Naive B cell (primary cell): ENCODE measurements at regions not wholly inside any gene's neighbourhood (a gene's known extent, or its start where the extent isn't known, plus 50 kb on each side); places are given as distances from the start of the nearest gene placed in this dataset.

Experiments
- ATAC-seq, 2 donors: fragments of 150-1000 bp; cut with Tn5 transposase; 2 replicates each; pipeline ENCODE4 v1.10.0; 2021; ENCODE audit warnings: low read depth in 2 of 2, mild to moderate bottlenecking in 2 of 2, moderate library complexity in 2 of 2
- DNase-seq: peaks from one replicate; pipeline ENCODE4 v3.0.0; 2022
- H3K27ac Mint-ChIP-seq, 6 donors: one replicate each; pipeline ENCODE4 v1.8.0; 2020 to 2022; ENCODE audit warnings: mild to moderate bottlenecking in 6 of 6, mixed read lengths in 6 of 6, moderate library complexity in 5 of 6, inconsistent platforms in 2 of 6
- H3K27me3 Mint-ChIP-seq, 3 donors: one replicate each; pipeline ENCODE4 v1.8.0; 2021 to 2022; ENCODE audit warnings: mixed read lengths in 3 of 3, mild to moderate bottlenecking in 1 of 3
- H3K36me3 Mint-ChIP-seq, 2 donors: one replicate each; pipeline ENCODE4 v1.8.0; 2020 to 2022; ENCODE audit warnings: mixed read lengths in 2 of 2, inconsistent platforms in 1 of 2, mild to moderate bottlenecking in 1 of 2
- H3K4me1 Mint-ChIP-seq, 3 donors: one replicate each; pipeline ENCODE4 v1.8.0; 2020 to 2022; ENCODE audit warnings: mixed read lengths in 3 of 3, inconsistent platforms in 1 of 3, mild to moderate bottlenecking in 1 of 3, moderate library complexity in 1 of 3
- H3K4me3 Mint-ChIP-seq, 8 donors: one replicate each; pipeline ENCODE4 v1.8.0; 2020 to 2022; ENCODE audit warnings: mild to moderate bottlenecking in 8 of 8, mixed read lengths in 8 of 8, moderate library complexity in 8 of 8, inconsistent platforms in 2 of 8
- H3K9me3 Mint-ChIP-seq, 7 donors: one replicate each; pipeline ENCODE4 v1.8.0; 2020 to 2022; ENCODE audit warnings: mixed read lengths in 7 of 7, mild to moderate bottlenecking in 5 of 7, inconsistent platforms in 2 of 7, moderate library complexity in 1 of 7

DNA sequence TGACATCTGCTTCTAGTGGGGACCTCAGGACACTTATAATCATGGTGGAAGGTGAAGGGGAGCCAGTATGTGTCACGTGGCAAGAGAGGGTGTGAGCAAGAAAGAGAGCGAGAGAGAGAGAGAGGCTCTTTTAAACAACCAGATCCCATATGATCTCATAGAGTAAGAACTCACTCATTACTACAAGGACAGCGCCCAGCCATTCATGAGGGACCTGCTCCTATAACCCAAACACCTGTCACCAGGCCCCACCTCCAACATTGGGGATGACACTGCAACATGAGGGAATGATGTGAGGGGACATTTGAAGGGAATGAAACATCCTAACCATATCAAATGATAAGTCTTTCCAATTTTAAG is 427.5 kb downstream of the EFNA5 start:
- no peak overlapping the region for H3K4me3 Mint-ChIP-seq
- H3K36me3 Mint-ChIP-seq: no peaks in the 10 kb centered on the region
- H3K4me1 Mint-ChIP-seq: no peaks in the 10 kb centered on the region
- no peak overlapping the region for H3K27ac Mint-ChIP-seq
- ATAC-seq: no peak
- peaks cover 0 to 2% (median 0%) of the 10 kb centered on the region in 7 donors for H3K9me3 Mint-ChIP-seq
- H3K27me3 Mint-ChIP-seq: peaks cover 0 to 2% (median 0%) of the 10 kb centered on the region in 3 donors
- DNase-seq: no peak

DNA sequence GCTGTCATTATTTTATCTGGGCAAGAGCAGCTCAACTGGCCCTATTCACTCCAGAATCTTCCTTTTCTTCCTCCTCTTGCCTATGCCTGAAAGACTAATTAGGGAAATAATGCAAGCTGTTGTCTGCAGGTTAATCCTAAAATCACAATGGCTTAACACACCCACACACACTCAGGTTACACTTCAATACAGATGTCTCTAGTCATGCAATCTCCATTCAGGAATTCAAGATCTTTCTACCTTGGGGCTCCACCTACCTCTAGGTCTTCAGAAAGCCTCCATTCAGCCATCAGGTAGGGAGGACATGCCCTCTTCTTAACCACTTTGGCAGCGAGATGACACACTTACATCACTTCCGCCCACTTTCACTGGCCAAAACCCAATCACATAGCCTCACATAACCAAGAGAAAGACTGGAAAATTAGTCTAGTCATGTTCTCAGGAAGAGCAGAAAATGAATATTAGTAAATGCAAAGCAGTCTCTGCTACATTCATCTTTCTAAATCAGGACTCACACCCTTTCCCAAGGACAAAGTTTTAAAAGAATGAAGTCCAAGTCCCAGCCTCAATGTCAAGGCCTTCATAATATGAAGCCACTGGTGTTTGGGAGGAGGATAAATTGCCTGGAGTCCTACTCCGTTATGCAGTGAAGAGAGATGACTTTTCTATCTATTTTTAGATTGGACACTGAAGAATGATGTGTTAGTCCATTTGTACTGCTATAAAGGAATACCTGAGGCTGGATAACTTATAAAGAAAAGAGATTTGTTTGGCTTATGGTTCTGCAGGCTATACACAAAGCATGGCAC is 428.1 kb downstream of the EFNA5 start:
- H3K4me1 Mint-ChIP-seq: no peaks in the 10 kb centered on the region
- peaks cover 0 to 8% (median 0%) of the 10 kb centered on the region in 3 donors for H3K27me3 Mint-ChIP-seq
- peak overlapping the region in 1 of 8 donors; percentile 16 for H3K4me3 Mint-ChIP-seq
- peaks cover 0 to 4% (median 0%) of the 10 kb centered on the region in 7 donors for H3K9me3 Mint-ChIP-seq
- ATAC-seq (no peak), DNase-seq (no peak)
- H3K36me3 Mint-ChIP-seq: no peaks in the 10 kb centered on the region
- H3K27ac Mint-ChIP-seq: no peak overlapping the region

DNA sequence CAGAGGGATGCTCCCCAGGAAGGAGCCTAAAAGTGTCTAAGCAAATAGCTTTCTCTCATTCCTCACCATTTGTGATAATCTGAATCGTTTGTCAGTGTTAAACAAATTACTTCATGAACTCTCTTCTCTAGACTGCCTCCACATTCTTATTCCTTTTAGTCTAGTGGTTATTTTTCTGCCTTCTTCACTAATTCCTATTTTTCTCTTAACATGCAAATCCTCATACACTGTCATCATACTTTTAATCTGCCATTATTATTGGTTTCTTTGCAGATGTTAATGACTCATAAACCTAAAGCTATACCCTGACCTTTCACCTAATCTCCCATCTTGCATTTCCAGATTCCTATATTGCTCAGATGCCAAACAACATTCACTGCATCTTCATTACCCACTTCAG is 428.9 kb downstream of the EFNA5 start:
- no peaks in the 10 kb centered on the region for H3K4me1 Mint-ChIP-seq
- no peak overlapping the region for H3K27ac Mint-ChIP-seq
- ATAC-seq: no peak
- H3K4me3 Mint-ChIP-seq: no peak overlapping the region
- peaks cover 0 to 4% (median 0%) of the 10 kb centered on the region in 7 donors for H3K9me3 Mint-ChIP-seq
- no peaks in the 10 kb centered on the region for H3K36me3 Mint-ChIP-seq
- DNase-seq: no peak
- peaks cover 0 to 12% (median 0%) of the 10 kb centered on the region in 3 donors for H3K27me3 Mint-ChIP-seq

DNA sequence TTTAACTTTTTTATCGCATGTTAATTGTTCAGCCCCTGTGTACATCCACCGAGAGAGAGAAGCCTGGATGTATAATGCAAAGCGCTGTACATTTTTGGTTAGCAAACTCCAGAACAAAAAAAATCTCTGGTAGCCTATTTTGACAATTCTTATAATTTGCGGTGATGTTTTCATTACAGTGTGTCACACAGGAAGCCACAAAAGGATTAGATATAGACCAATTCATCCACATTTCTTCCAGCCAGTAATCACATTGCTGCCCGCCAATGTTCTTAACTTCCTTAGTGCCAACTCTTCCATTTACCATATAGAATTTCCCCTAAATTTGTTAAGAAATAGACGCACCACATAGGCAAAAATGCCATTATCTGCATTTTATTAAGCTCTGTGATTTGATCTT is 435.6 kb downstream of the EFNA5 start:
- Mint-ChIP-seq H3K36me3 (no peaks in the 10 kb centered on the region), H3K27me3 (peaks cover 0 to 12% (median 0%) of the 10 kb centered on the region in 3 donors)

DNA sequence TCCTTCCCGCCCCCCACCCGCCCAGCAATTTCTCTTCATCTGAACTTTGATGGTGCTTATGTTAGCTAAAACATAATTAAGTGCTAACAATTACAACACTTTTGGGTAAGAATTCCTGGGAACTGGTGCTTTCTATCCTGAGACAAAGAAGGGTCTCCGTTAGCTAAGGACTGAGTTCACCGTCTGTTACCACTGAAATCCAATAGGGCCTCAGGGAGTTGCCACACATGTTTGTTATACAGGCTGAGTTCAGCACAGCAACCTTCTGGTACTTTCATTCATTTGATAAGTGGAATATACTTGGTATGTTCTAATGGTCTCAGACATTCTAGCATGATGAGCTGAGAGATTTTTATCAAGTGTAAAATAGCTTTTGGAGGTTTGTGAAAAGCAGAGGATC is 437.9 kb downstream of the EFNA5 start:
- H3K9me3 Mint-ChIP-seq: no peaks in the 10 kb centered on the region
- H3K4me1 Mint-ChIP-seq: no peaks in the 10 kb centered on the region
- DNase-seq (no peak), ATAC-seq (no peak)
- H3K27me3 Mint-ChIP-seq: peaks cover 0 to 6% (median 0%) of the 10 kb centered on the region in 3 donors
- H3K4me3 Mint-ChIP-seq: no peak overlapping the region
- no peaks in the 10 kb centered on the region for H3K36me3 Mint-ChIP-seq
- H3K27ac Mint-ChIP-seq: no peak overlapping the region

More for the DNA sequence above, 435.6 kb downstream of the EFNA5 start:
- ATAC-seq: no peak
- no peak overlapping the region for H3K27ac Mint-ChIP-seq
- H3K4me3 Mint-ChIP-seq: no peak overlapping the region
- no peaks in the 10 kb centered on the region for H3K4me1 Mint-ChIP-seq
- H3K9me3 Mint-ChIP-seq: peaks cover 0 to 4% (median 0%) of the 10 kb centered on the region in 7 donors
- no peak for DNase-seq

DNA sequence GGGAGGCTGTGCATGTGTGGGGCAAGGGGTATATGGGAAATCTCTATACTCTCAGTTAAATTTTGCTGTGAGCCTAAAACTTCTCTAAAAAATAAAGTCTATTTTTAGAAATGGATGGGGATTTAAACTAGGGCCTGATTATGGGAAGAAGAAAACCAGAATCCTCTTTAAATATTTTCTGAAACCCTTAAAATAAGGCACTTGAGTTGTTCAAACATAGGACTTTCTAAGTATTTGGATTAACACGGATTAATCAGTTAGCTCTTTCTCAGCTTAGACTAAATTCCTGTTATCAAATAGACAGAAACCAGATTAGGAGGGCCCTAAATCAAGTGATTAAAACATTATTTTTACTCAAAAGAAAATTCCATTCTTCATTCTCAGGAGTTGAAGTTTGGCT is 438.4 kb downstream of the EFNA5 start:
- Mint-ChIP-seq H3K27ac (no peak overlapping the region), H3K9me3 (no peaks in the 10 kb centered on the region), H3K4me3 (no peak overlapping the region), H3K36me3 (no peaks in the 10 kb centered on the region), H3K27me3 (peaks cover 0 to under 1% (median 0%) of the 10 kb centered on the region in 3 donors), H3K4me1 (no peaks in the 10 kb centered on the region)
- DNase-seq (no peak), ATAC-seq (no peak)

DNA sequence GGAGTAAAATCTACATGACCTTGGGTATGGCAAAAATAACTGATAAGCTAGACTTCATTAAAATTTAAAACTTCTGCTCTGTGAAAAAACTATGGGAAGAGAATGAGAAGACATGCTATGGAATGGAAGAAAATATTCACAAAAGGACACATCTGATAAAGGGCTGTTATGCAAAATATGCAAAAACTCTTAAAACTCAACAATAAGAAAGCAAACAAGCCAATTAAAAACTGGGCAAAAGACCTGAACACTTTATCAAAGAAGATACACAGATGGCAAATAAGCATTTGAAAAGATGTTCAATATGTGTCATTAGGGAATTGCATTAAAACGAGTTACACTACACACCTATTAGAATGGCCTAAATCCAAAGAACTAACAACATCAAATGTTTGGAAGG is 439.5 kb downstream of the EFNA5 start:
- H3K4me1 Mint-ChIP-seq: no peaks in the 10 kb centered on the region
- no peak for ATAC-seq
- no peak overlapping the region for H3K4me3 Mint-ChIP-seq
- no peaks in the 10 kb centered on the region for H3K27me3 Mint-ChIP-seq
- peaks cover 0 to 2% (median 0%) of the 10 kb centered on the region in 7 donors for H3K9me3 Mint-ChIP-seq
- H3K36me3 Mint-ChIP-seq: no peaks in the 10 kb centered on the region
- H3K27ac Mint-ChIP-seq: no peak overlapping the region
- DNase-seq: no peak

DNA sequence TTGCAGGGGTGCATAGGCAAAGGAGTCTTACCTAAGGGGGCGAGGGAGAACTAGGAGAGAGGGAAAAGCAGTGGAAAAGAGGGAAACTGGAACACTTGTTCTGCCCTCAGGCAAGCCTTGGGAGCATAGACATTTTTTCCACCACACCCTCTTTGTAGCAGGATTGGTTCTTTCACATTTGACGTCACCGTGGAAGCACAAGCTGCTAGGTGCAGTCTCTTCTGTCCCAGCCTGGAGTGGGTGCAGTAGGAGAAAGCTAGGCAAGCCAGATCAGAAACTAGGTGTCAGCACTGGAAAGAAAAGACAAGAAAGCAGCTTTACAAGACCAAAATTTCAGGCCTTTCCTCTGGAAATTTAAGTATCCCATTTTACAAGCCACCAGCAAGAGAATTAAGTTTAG is 440.4 kb downstream of the EFNA5 start:
- DNase-seq (no peak), ATAC-seq (no peak)
- Mint-ChIP-seq H3K9me3 (peaks cover 0 to 4% (median 0%) of the 10 kb centered on the region in 7 donors), H3K27ac (no peak overlapping the region), H3K27me3 (no peaks in the 10 kb centered on the region), H3K4me1 (no peaks in the 10 kb centered on the region), H3K36me3 (no peaks in the 10 kb centered on the region), H3K4me3 (no peak overlapping the region)

DNA sequence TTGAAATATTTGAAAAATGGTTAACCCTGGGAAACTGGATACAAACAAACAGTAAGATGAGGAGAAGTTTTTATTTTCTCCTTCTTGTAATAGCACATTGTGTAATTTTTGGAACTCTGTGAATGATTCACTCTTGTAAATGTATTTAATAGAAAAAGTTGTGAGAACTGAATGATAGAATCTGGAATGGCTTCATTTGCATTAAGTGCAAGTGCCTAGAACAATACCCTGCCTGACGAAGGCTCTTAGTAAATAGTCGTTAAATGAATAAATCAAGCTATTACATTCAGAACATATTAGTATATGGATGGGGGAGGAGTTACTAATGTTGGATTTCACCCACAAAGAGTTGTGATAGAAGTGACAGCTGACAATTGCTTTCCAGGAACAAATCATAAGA is 442.5 kb downstream of the EFNA5 start:
- H3K4me3 Mint-ChIP-seq: no peak overlapping the region
- H3K9me3 Mint-ChIP-seq: peaks cover 0 to 5% (median 0%) of the 10 kb centered on the region in 7 donors
- no peak overlapping the region for H3K27ac Mint-ChIP-seq
- H3K4me1 Mint-ChIP-seq: no peaks in the 10 kb centered on the region
- no peaks in the 10 kb centered on the region for H3K36me3 Mint-ChIP-seq
- peaks cover 0 to 5% (median 0%) of the 10 kb centered on the region in 3 donors for H3K27me3 Mint-ChIP-seq
- ATAC-seq (no peak), DNase-seq (no peak)

DNA sequence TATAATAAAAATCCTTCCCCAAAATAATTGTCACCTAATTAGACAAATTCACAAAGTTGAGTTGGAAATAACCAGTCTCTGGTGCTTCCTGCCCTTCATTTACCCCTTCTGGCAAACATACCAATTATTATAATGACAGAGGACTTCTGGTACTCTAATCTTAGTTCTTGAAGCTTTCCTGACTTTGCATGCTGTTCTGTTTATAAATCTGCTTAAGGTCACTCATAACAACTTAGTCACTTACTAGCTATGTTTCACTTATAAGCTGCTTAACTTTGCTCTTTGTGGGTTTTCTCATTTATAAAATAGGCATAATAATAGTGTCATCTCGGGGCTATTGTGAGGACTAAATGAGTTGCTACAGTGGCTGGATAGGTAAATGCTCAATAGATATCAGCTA is 446.5 kb downstream of the EFNA5 start:
- no peaks in the 10 kb centered on the region for H3K4me1 Mint-ChIP-seq
- H3K36me3 Mint-ChIP-seq: no peaks in the 10 kb centered on the region
- no peak overlapping the region for H3K27ac Mint-ChIP-seq
- H3K27me3 Mint-ChIP-seq: peaks cover 0 to 5% (median 0%) of the 10 kb centered on the region in 3 donors
- no peak overlapping the region for H3K4me3 Mint-ChIP-seq
- DNase-seq (no peak), ATAC-seq (no peak)
- H3K9me3 Mint-ChIP-seq: peaks cover 0 to 5% (median 0%) of the 10 kb centered on the region in 7 donors

DNA sequence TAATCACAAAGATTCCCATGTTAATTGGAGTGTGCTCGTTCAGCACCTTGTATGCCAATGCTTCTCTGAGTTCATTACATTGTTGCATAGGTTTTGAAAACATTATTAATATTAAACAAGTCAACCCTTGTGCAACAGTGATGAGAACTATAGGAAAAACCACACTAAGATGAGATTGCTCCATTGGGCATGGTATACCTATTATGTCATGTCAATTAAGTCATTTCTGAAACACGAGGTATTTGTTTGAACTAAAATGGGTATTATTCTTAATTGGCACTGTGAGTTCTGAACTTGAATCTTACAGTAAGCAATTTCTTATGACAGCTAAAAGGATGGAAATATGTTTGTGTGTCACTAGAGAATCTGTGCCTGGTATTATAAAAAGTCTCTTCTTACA is 447.7 kb downstream of the EFNA5 start:
- peaks cover 0 to 5% (median 0%) of the 10 kb centered on the region in 7 donors for H3K9me3 Mint-ChIP-seq
- ATAC-seq (no peak), DNase-seq (no peak)
- H3K4me1 Mint-ChIP-seq: no peaks in the 10 kb centered on the region
- H3K4me3 Mint-ChIP-seq: no peak overlapping the region
- H3K27me3 Mint-ChIP-seq: peaks cover 0 to 5% (median 0%) of the 10 kb centered on the region in 3 donors
- no peak overlapping the region for H3K27ac Mint-ChIP-seq
- no peaks in the 10 kb centered on the region for H3K36me3 Mint-ChIP-seq

DNA sequence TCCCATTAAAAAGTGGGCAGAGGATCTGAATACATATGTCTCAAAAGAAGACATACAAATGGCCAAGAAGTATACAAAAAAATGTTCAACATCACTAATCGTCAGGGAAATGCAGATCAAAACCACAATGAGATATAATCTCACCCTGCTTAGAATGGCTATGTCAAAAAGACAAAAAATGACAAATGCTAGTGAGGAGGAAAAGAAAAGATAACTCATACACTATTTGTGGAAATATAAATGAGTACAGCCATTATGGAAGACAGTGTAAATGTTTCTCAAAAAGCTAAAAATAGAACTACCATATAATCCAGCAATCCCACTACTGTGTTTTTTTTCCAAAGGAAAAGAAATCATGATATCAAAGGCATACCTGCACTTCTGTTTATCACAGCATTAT is 450.7 kb downstream of the EFNA5 start:
- no peak overlapping the region for H3K4me3 Mint-ChIP-seq
- H3K9me3 Mint-ChIP-seq: peaks cover 0 to 4% (median 0%) of the 10 kb centered on the region in 7 donors
- no peaks in the 10 kb centered on the region for H3K36me3 Mint-ChIP-seq
- no peak overlapping the region for H3K27ac Mint-ChIP-seq
- ATAC-seq (no peak), DNase-seq (no peak)
- H3K27me3 Mint-ChIP-seq: peaks cover 0 to 7% (median 2%) of the 10 kb centered on the region in 3 donors
- H3K4me1 Mint-ChIP-seq: no peaks in the 10 kb centered on the region

DNA sequence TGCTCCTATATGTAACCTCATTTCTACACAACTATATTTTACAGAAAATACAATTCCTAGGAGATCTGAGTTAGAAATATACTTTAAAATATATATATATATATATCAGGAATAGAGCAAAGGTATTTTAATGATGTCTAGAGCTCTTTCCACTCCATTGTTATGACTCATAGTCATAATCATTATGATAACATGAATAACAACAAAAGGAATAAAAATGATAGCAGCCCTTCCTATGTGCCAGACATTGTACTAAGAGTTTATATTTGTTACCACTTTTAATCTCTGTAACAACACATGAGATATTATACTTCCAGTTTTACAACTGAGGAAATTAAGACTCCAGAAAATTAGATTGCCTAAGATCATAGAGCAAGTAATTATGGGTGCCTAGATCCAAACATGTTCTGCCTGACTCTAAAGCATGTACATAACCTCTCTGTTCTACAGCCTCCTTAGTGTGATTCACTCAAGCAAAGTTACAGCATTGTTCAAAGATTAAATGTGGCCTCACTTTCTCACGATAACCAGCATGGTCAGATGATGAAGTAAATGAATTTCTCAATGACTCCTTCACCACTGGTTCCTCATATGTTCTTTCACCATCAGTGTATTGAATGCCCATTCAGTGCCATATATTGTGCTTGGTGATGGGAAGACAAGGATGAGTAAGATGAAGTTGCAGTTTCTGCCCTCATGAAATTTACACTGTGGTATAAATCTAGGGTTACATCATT is 452.1 kb downstream of the EFNA5 start:
- no peak overlapping the region for H3K4me3 Mint-ChIP-seq
- no peaks in the 10 kb centered on the region for H3K4me1 Mint-ChIP-seq
- H3K9me3 Mint-ChIP-seq: peaks cover 0 to 4% (median 0%) of the 10 kb centered on the region in 7 donors
- ATAC-seq: no peak
- no peak for DNase-seq
- H3K27me3 Mint-ChIP-seq: peaks cover 0 to 7% (median 0%) of the 10 kb centered on the region in 3 donors
- no peak overlapping the region for H3K27ac Mint-ChIP-seq
- H3K36me3 Mint-ChIP-seq: no peaks in the 10 kb centered on the region

DNA sequence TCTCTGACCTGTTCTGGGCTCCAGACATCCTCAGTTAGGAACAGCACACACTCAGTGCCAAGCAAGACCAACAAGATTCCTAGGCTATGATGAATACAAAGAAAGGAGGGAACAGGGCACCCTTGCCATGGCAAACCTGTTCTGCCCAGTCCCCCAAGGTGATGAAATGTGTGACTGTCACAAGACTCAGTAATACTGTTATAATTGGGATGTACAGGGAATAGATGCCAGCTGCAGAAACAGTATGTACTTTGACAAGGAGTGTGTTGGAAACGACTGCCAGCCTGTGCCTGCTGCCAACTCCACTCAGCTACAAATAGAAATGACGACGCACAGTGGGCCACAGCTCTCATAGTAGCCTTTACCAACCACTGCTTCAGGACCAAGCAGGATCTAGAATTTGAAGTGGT is 453.0 kb downstream of the EFNA5 start:
- H3K9me3 Mint-ChIP-seq: peaks cover 0 to 4% (median 0%) of the 10 kb centered on the region in 7 donors
- H3K4me1 Mint-ChIP-seq: no peaks in the 10 kb centered on the region
- no peak overlapping the region for H3K27ac Mint-ChIP-seq
- H3K4me3 Mint-ChIP-seq: no peak overlapping the region
- DNase-seq (no peak), ATAC-seq (no peak)
- no peaks in the 10 kb centered on the region for H3K36me3 Mint-ChIP-seq
- peaks cover 0 to 7% (median 0%) of the 10 kb centered on the region in 3 donors for H3K27me3 Mint-ChIP-seq
